Heart left ventricle (tissue), 13 donors: ENCODE measurements at regions not wholly inside any gene's neighbourhood (a gene's known extent, or its start where the extent isn't known, plus 50 kb on each side); places are given as distances from the start of the nearest gene placed in this dataset.

Experiments used
- CTCF ChIP-seq, 12 donors: fragments of 200-600 bp; sonication (generic) in 4 of 12; IDR thresholded peaks; one replicate each; pipeline versions ENCODE4 v1.5.0 to v1.8.0; 2018 to 2022; ENCODE audit warnings: antibody characterized with exemption in 12 of 12, mild to moderate bottlenecking in 5 of 12
- POLR2A ChIP-seq, 2 donors: fragments of 450-650 bp; IDR thresholded peaks; one replicate each; pipeline ENCODE4 v1.6.1; 2017; ENCODE audit warnings: antibody characterized with exemption in 2 of 2, mild to moderate bottlenecking in 2 of 2, moderate library complexity in 2 of 2
- donor health status: ischemic (EF 13 %, LVEDD 7.1; RV severe dilation, severe dysfunction).
- donor health status: DM: no; HTN: yes; CAD: no.
- donor health status: DM: no; HTN: no; CAD: no.
- donor health status: ischemic (EF 25% LVEDD 6.9; RV normal size, moderate dysfunction).
- donor health status: ischemic (EF 25% LVEDD 5.7; RV mildly dilated, moderate dysfunction).
- donor health status: ischemic (EF 35%, LVEDD 5.7; RV mildly dilated, moderate dysfunction).
- donor health status: nonischemic (EF 11% LVEDD 7.7; RV severe dilation, severe dysfunction).
- donor health status: DM: yes; HTN: yes; CAD: no.
- donor health status: PGD.
- donor health status: ischemic (EF 29% LVEDD 5.4; RV normal size, mild dysfunction).
- donor health status: nonischemic (EF 23%, LVEDD 6.1; RV moderate dilation, normal function).

DNA sequence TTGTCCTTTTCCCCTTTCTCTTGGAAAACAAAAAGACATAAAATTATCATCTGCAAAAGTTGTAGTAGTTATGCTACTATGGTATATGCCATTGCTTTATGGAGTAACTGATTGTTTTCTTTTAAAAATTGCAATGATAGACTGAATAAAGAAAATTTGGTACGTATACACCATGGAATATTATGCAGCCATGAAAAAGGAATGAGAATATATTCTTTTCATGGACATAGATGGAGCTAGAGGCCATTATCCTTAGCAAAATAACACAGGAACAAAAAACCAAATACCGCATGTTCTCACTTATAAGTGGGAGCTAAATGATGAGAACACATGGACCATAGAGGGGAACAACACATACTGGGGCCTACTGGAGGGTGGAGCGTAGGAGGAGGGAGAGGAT, 538.8 kb downstream of the PLXDC2 start:
- TF ChIP-seq CTCF (IDR thresholded peaks at IDR 0.05) (no peak), POLR2A (IDR thresholded peaks at IDR 0.05) (no peak)
